ENCODE measurements at regions not wholly inside any gene's neighbourhood (a gene's known extent, or its start where the extent isn't known, plus 50 kb on each side); places are given as distances from the start of the nearest gene placed in this dataset.

DNA sequence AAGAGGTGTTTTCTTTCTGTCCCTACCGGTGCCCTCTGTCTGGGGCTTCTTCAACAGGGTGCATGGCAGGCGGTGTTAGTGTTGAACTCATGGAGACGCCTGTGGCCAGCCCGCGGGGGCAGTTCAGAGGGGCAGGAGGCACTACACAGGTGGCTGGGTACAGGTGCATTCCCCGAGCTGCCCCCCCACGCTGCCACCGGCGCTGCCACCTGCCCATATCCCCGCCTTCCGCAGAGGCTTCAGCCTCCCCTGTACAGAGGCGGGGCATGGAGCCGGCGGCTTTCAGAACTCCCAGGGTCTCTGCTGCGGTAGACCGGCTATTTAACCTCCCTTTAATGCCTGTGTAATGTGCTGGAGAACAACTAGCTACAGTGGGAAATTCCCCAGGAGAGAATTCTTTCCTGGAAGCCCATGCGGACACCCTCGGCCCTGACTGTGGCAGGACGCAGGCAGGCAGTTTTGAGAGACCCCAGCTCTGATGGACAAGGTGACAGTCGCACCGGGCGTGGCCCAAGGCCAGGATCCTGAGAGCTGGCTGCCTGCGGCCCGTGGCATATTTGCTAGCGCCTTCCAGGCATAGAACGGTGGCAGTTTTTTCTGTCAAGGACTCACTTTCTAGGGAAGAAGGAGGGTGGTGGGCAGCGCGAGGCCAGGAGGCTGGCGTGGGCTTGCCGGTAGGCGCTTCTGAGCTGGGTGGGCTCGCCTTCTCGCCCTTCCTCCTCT lies 53.7 kb upstream of the ZNF32 start:
- DNase-seq: no peak

DNA sequence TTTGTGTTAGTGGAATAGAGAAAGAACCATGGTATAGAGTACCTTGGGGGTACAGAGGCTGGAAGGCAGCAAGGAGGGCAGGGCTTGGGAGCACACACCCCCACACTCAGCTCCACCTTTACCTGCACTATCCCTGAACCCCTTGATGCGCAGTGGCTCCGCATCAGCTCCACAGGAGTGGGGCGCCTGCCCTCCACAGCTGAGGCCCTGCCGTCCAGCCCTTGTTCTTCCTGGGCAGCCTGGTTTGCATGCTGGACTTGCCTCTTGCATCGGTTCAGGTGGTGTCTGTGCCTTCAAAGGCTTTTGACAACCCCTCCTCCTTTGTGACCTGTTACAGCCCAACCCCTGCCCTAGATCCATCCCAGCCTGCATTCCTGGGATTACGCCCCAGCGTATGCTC lies 52.6 kb upstream of the ZNF32 start:
- no peak for DNase-seq

DNA sequence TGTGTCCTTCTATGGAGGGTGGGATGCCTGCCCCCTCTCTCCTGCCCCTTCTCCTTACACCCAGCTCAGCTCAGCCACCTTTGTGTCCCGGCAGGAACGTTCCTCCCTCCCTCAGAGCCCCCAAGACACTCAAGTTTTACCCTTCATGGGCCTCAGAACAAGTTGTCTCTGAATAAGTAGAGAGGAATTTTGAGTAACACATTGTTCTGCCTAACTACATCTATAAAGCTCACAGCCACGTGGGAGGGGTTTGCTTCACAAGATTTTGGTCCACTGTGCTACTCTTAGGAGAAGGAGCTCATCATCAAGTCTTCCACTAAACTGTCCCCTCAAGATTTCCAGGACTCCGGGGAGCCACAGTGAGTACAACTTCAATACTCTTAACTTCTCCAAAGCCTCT lies 51.6 kb upstream of the ZNF32 start:
- no peak for DNase-seq

DNA sequence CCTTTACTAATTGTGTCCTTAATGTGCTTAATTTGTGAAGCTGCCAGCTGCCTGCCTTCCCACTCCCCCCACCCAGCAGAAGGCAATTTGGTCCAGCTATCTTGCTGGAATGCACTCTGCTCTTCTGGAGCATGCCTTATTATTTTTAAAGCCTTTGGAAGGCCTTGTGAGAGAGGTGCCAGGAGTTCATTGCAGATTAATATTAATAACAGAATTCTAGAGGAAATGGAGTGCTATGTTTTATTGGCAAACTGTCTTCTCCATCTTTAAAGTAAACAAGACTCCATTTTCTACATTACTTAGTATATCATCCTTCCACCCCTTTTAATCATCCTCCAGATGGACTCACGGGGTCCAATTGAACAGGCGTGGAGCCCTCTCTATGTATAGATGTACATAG lies 50.8 kb upstream of the ZNF32 start:
- no peak for DNase-seq
